ENCODE measurements at regions not wholly inside any gene's neighbourhood (a gene's known extent, or its start where the extent isn't known, plus 50 kb on each side); places are given as distances from the start of the nearest gene placed in this dataset.

DNA sequence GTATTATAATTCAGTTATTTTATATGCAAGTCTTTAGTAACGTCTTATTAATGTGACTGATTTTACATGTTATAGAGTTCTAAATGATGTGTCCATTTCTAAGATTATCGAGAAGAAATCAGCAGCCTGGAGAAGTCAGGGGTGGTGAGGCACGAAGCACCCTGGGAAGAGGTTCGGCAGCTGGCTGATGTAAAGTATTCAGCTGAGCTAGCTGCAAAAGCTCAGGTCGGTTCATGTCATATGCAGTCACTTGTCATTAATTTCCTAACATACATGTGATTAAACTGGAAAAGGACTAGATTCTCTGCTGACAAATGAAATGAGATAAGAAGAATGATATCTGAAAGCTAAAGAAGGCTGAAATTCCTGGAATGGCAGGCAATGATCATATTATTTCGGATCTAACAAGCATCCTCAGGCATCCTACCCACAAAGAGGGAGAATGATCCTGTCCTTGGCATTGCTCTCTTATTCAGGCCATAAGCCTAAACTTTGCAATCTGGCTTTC is 383.0 kb upstream of the SLITRK1 start:
- intact Hi-C loops (cut with micrococcal nuclease; ENCODE audit: unreplicated experiment): no loop called here

More for the DNA sequence above, 383.0 kb upstream of the SLITRK1 start:
- FAIRE-seq (no peak), DNase-seq (ENCODE audit: low read depth, low spot score) (no peak), ATAC-seq (no peak)
- TF ChIP-seq TARDBP (IDR thresholded peaks at IDR 0.05; ENCODE audit: borderline replicate concordance) (no peak), SREBF1 (IDR thresholded peaks at IDR 0.05; ENCODE audit: low read length) (no peak), ZNF24 (IDR thresholded peaks at IDR 0.05) (no peak), POLR2A (IDR thresholded peaks at IDR 0.05; ENCODE audit: low read depth, low read length) (no peak), TCF3 (IDR thresholded peaks at IDR 0.05; ENCODE audit: borderline replicate concordance, insufficient read depth, low read depth, low read length) (no peak), RBBP5 (conservative IDR thresholded peaks at IDR 0.05) (no peak), SIN3A (IDR thresholded peaks at IDR 0.05; ENCODE audit: low read depth, low read length) (no peak)
- TF ChIP-seq, protein P1, sequence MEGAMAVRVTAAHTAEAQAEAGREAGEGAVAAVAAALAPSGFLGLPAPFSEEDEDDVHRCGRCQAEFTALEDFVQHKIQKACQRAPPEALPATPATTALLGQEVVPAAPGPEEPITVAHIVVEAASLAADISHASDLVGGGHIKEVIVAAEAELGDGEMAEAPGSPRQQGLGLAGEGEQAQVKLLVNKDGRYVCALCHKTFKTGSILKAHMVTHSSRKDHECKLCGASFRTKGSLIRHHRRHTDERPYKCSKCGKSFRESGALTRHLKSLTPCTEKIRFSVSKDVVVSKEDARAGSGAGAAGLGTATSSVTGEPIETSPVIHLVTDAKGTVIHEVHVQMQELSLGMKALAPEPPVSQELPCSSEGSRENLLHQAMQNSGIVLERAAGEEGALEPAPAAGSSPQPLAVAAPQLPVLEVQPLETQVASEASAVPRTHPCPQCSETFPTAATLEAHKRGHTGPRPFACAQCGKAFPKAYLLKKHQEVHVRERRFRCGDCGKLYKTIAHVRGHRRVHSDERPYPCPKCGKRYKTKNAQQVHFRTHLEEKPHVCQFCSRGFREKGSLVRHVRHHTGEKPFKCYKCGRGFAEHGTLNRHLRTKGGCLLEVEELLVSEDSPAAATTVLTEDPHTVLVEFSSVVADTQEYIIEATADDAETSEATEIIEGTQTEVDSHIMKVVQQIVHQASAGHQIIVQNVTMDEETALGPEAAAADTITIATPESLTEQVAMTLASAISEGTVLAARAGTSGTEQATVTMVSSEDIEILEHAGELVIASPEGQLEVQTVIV (IDR thresholded peaks at IDR 0.05; ENCODE audit: borderline replicate concordance, partially characterized antibody): no peak
- TF ChIP-seq, protein P2, sequence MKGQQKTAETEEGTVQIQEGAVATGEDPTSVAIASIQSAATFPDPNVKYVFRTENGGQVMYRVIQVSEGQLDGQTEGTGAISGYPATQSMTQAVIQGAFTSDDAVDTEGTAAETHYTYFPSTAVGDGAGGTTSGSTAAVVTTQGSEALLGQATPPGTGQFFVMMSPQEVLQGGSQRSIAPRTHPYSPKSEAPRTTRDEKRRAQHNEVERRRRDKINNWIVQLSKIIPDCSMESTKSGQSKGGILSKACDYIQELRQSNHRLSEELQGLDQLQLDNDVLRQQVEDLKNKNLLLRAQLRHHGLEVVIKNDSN (IDR thresholded peaks at IDR 0.05; ENCODE audit: borderline replicate concordance, extremely low read length, insufficient read depth, low read depth, low read length): no peak
- ChIA-PET SMC1A (ENCODE audit: uncharacterized antibody, unreplicated experiment) (interaction anchor here (1.0 kb wide), 1 partner anchor 10 kb away, joined by 5 read pairs; no protein-coding TSS in a partner anchor), RAD21 (ENCODE audit: unreplicated experiment) (no interaction called here), POLR2A (no interaction called here), CTCF (no interaction called here)
- no peak overlapping the region for H3K9ac ChIP-seq (ENCODE audit: control insufficient read depth, insufficient read depth, low read length)
- H3K27me3 ChIP-seq (replicated peaks in 1 of 2; ENCODE audit: control insufficient read depth in 2 of 2, insufficient read depth in 2 of 2, low read length in 1 of 2): no peaks in the 10 kb centered on the region
- H3K27ac ChIP-seq (ENCODE audit: control insufficient read depth, insufficient read depth): no peak overlapping the region
- H4K20me1 ChIP-seq (ENCODE audit: control insufficient read depth, insufficient read depth): no peaks in the 10 kb centered on the region
- H2AFZ ChIP-seq (ENCODE audit: control insufficient read depth, low read depth, low read length): no peak overlapping the region
- no peaks in the 10 kb centered on the region for H3K9me3 ChIP-seq (replicated peaks; ENCODE audit: control insufficient read depth, insufficient read depth, low read length)
- in situ Hi-C loops (cut with MboI): no loop called here
- no TSS peak for BruUV-seq (replicated peaks)
- no peaks in the 10 kb centered on the region for H3K4me1 ChIP-seq (ENCODE audit: control insufficient read depth, insufficient read depth, low read length)
- no peaks in the 10 kb centered on the region for H3K36me3 ChIP-seq (ENCODE audit: control insufficient read depth in 2 of 2, insufficient read depth in 2 of 2, low read length in 1 of 2)
- WGBS (ENCODE audit: insufficient coverage, insufficient replicate concordance, low lambda C conversion rate, missing lambda C conversion rate): 11% methylated on average over 6 of the region's 6 CpGs
- no peaks in the 10 kb centered on the region for H3K79me2 ChIP-seq (ENCODE audit: control insufficient read depth, insufficient read depth, low read length)
- H3K4me2 ChIP-seq (ENCODE audit: control insufficient read depth, insufficient read depth): no peak overlapping the region
- no peak overlapping the region for H3K4me3 ChIP-seq
